ENCODE measurements at regions not wholly inside any gene's neighbourhood (a gene's known extent, or its start where the extent isn't known, plus 50 kb on each side); places are given as distances from the start of the nearest gene placed in this dataset.

GRCh38 chr2:226207671-226208070 lies 591.9 kb downstream of the IRS1 start:
- ATAC-seq (ENCODE audit: low FRiP score) (no peak), DNase-seq (no peak)
- H3K27ac ChIP-seq (ENCODE audit: low read depth in 1 of 2, low read length in 2 of 2): no peak overlapping the region
- intact Hi-C loops (cut with DNase I): no loop called here
- no peaks in the 10 kb centered on the region for H3K36me3 ChIP-seq (ENCODE audit: control insufficient read depth in 1 of 2, insufficient read depth in 2 of 2, low read length in 1 of 2)
- H3K9me3 ChIP-seq (ENCODE audit: control insufficient read depth, low read length): no peaks in the 10 kb centered on the region
- WGBS, 2 donors: 71 to 74% methylated on average over 5 of the region's 5 CpGs
- H3K27me3 ChIP-seq (ENCODE audit: control insufficient read depth in 1 of 2, insufficient read depth in 2 of 2, low read length in 1 of 2): no peaks in the 10 kb centered on the region
- H3K4me1 ChIP-seq (ENCODE audit: control insufficient read depth in 1 of 2, insufficient read depth in 2 of 2, low read length in 2 of 2): no peaks in the 10 kb centered on the region
- H3K4me3 ChIP-seq (ENCODE audit: low read length in 2 of 2): no peak overlapping the region

- Histone ChIP-seq H3K4me3 (ENCODE audit: low read length in 2 of 2) (no peak overlapping the region), H3K36me3 (ENCODE audit: control insufficient read depth in 1 of 2, insufficient read depth in 2 of 2, low read length in 1 of 2) (no peaks in the 10 kb centered on the region), H3K9me3 (ENCODE audit: control insufficient read depth, low read length) (no peaks in the 10 kb centered on the region), H3K4me1 (ENCODE audit: control insufficient read depth in 1 of 2, insufficient read depth in 2 of 2, low read length in 2 of 2) (no peaks in the 10 kb centered on the region), H3K27ac (ENCODE audit: low read depth in 1 of 2, low read length in 2 of 2) (no peak overlapping the region), H3K27me3 (ENCODE audit: control insufficient read depth in 1 of 2, insufficient read depth in 2 of 2, low read length in 1 of 2) (no peaks in the 10 kb centered on the region)
- intact Hi-C loops (cut with DNase I): no loop called here
- 86 to 94% methylated on average over 2 of the region's 2 CpGs for WGBS, 2 donors
- no peak for DNase-seq
- ATAC-seq (ENCODE audit: low FRiP score): no peak
Observed at GRCh38 chr2:226199555-226199954, 600.1 kb downstream of the IRS1 start.

DNA sequence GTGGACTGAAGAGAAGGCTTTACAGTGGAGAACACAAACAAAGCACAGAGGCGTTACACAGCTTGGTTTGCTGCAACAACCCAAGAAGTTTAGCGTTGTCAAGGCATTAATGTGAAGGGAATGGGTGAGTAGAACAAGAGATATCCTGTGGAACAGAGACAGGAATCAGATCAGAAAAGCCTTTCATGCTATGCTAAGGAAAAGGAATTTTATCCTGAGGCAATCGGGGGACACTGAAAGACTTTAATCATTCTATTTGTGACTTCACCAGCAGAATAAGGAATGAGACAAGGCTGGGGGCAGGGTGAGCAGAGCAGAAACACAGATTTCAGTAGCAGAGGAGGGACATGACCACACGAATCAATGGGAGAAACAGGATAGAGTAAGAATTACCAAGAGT lies 600.7 kb downstream of the IRS1 start:
- WGBS, 2 donors: 73 to 74% methylated on average over 4 of the region's 4 CpGs
- DNase-seq (no peak), ATAC-seq (ENCODE audit: low FRiP score) (no peak)
- Histone ChIP-seq H3K4me3 (ENCODE audit: low read length in 2 of 2) (no peak overlapping the region), H3K36me3 (ENCODE audit: control insufficient read depth in 1 of 2, insufficient read depth in 2 of 2, low read length in 1 of 2) (no peaks in the 10 kb centered on the region), H3K4me1 (ENCODE audit: control insufficient read depth in 1 of 2, insufficient read depth in 2 of 2, low read length in 2 of 2) (no peaks in the 10 kb centered on the region), H3K27me3 (ENCODE audit: control insufficient read depth in 1 of 2, insufficient read depth in 2 of 2, low read length in 1 of 2) (no peaks in the 10 kb centered on the region), H3K27ac (ENCODE audit: low read depth in 1 of 2, low read length in 2 of 2) (no peak overlapping the region), H3K9me3 (ENCODE audit: control insufficient read depth, low read length) (no peaks in the 10 kb centered on the region)
- intact Hi-C loops (cut with DNase I): no loop called here

DNA sequence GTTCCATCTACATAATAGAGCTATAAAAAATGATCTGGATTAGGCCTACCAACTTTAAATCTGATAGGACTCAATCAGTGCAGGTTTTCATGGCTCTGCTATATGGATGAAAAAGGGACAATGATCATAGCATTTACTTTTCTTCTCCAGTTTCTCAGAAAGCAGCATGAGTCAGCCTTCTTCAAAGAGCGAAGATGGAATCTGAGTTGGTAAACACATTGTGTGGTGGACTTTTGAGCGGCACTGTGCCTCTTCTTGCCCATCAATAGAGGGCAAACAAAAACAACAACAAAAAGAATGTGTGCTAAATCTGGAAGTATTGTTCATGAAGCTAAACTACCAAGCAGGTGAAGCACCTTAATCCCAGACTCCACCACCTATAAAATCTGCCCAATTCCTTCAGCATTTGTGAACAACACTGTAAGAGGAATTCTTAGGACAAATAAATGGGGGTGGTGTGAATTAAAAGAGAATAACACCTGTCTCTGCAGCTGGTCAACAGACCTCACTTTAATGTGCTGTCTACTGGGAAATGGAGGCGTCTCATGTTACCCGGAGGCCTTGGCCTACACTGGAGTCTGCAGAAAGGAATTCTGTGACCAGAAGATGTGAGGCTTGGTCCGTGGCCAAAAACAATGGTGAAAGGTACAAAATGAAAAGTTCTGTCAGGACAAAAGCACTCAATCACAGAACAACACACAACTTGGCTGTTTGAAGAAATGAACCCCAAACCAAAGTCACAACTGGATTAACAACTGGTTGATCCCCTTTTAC lies 609.0 kb downstream of the IRS1 start:
- DNase-seq: no peak

DNA sequence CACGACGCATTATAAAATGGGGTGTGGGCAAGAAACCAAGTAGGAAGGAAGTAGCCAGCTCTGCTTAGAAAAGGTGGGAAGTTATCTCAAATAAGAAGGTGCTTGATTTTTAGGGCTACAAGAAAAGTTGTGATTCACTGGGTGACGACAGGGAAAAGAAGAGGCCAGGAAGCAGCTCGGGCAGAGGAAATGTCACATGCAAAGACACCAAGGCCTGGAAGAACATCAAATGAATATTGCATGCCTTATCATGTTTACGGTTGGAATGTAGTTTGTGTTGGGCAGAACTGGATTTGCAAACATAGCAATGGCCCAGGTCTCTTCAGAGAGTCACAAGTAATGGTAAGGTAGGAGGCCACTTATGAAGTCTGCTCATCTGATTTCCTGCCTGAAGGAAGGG lies 610.6 kb downstream of the IRS1 start:
- intact Hi-C loops (cut with DNase I): no loop called here
- Histone ChIP-seq H3K27me3 (ENCODE audit: control insufficient read depth in 1 of 2, insufficient read depth in 2 of 2, low read length in 1 of 2) (no peaks in the 10 kb centered on the region), H3K4me1 (ENCODE audit: control insufficient read depth in 1 of 2, insufficient read depth in 2 of 2, low read length in 2 of 2) (peaks cover 3 to 10% of the 10 kb centered on the region in 2 donors), H3K9me3 (ENCODE audit: control insufficient read depth, low read length) (no peaks in the 10 kb centered on the region), H3K4me3 (ENCODE audit: low read length in 2 of 2) (no peak overlapping the region), H3K27ac (ENCODE audit: low read depth in 1 of 2, low read length in 2 of 2) (no peak overlapping the region), H3K36me3 (ENCODE audit: control insufficient read depth in 1 of 2, insufficient read depth in 2 of 2, low read length in 1 of 2) (no peaks in the 10 kb centered on the region)
- DNase-seq: no peak
- WGBS, 2 donors: 93 to 95% methylated on average over 5 of the region's 5 CpGs
- ATAC-seq (ENCODE audit: low FRiP score): no peak

More for the DNA sequence above, 609.0 kb downstream of the IRS1 start:
- no peak for ATAC-seq (ENCODE audit: low FRiP score)
- Histone ChIP-seq H3K4me1 (ENCODE audit: control insufficient read depth in 1 of 2, insufficient read depth in 2 of 2, low read length in 2 of 2) (peaks cover under 1 to 2% of the 10 kb centered on the region in 2 donors), H3K4me3 (ENCODE audit: low read length in 2 of 2) (no peak overlapping the region), H3K27ac (ENCODE audit: low read depth in 1 of 2, low read length in 2 of 2) (no peak overlapping the region), H3K9me3 (ENCODE audit: control insufficient read depth, low read length) (no peaks in the 10 kb centered on the region), H3K27me3 (ENCODE audit: control insufficient read depth in 1 of 2, insufficient read depth in 2 of 2, low read length in 1 of 2) (no peaks in the 10 kb centered on the region), H3K36me3 (ENCODE audit: control insufficient read depth in 1 of 2, insufficient read depth in 2 of 2, low read length in 1 of 2) (no peaks in the 10 kb centered on the region)
- intact Hi-C loops (cut with DNase I): no loop called here
- WGBS, 2 donors: 59 to 63% methylated on average over 5 of the region's 5 CpGs

- intact Hi-C loops (cut with DNase I): no loop called here
- Histone ChIP-seq H3K4me1 (ENCODE audit: control insufficient read depth in 1 of 2, insufficient read depth in 2 of 2, low read length in 2 of 2) (peaks cover 3 to 10% of the 10 kb centered on the region in 2 donors), H3K27ac (ENCODE audit: low read depth in 1 of 2, low read length in 2 of 2) (no peak overlapping the region), H3K4me3 (ENCODE audit: low read length in 2 of 2) (no peak overlapping the region), H3K27me3 (ENCODE audit: control insufficient read depth in 1 of 2, insufficient read depth in 2 of 2, low read length in 1 of 2) (no peaks in the 10 kb centered on the region), H3K9me3 (ENCODE audit: control insufficient read depth, low read length) (no peaks in the 10 kb centered on the region), H3K36me3 (ENCODE audit: control insufficient read depth in 1 of 2, insufficient read depth in 2 of 2, low read length in 1 of 2) (no peaks in the 10 kb centered on the region)
- WGBS, 2 donors: 30 to 32% methylated on average over 2 of the region's 2 CpGs
- DNase-seq (no peak), ATAC-seq (ENCODE audit: low FRiP score) (no peak)
Observed at GRCh38 chr2:226187616-226188015, 612.0 kb downstream of the IRS1 start.

- H3K4me1 ChIP-seq (ENCODE audit: control insufficient read depth in 1 of 2, insufficient read depth in 2 of 2, low read length in 2 of 2): peaks cover 3 to 10% of the 10 kb centered on the region in 2 donors
- no peak for ATAC-seq (ENCODE audit: low FRiP score)
- intact Hi-C loops (cut with DNase I): no loop called here
- no peaks in the 10 kb centered on the region for H3K27me3 ChIP-seq (ENCODE audit: control insufficient read depth in 1 of 2, insufficient read depth in 2 of 2, low read length in 1 of 2)
- H3K9me3 ChIP-seq (ENCODE audit: control insufficient read depth, low read length): no peaks in the 10 kb centered on the region
- WGBS, 2 donors: 80% methylated on average over 2 of the region's 2 CpGs
- no peak for DNase-seq
- H3K4me3 ChIP-seq (ENCODE audit: low read length in 2 of 2): no peak overlapping the region
- H3K27ac ChIP-seq (ENCODE audit: low read depth in 1 of 2, low read length in 2 of 2): no peak overlapping the region
- H3K36me3 ChIP-seq (ENCODE audit: control insufficient read depth in 1 of 2, insufficient read depth in 2 of 2, low read length in 1 of 2): no peaks in the 10 kb centered on the region
Observed at GRCh38 chr2:226187156-226187555, 612.5 kb downstream of the IRS1 start.

DNA sequence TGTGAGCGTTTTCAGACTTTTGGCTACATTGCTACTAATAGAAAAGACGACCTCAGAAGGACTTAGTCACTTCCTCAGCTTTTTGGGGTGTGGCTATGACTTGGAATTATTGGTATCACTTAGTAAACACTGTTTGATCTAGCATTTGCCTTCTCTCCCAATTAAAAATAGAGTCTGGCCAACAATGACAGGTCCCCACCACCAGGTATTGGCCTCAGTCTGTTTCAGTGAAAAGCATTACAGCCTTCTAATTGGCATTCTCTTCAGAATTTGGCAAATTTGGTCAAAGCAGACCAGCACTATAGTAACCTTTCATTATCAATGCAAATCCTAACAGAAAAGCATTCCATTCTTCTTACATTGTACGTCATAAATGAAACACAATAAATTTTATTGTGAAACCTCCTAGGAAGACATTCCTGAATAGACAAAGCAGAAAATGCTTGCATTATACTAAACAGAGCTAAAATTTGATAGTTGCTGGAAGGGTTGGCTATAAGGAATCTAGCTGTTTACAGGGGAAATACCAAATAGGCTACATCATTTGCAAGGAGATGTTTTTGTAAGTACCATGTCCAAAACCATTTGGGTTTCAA lies 613.9 kb downstream of the IRS1 start:
- WGBS, 2 donors: 0 to 2% methylated on average over 3 of the region's 3 CpGs
- H3K4me1 ChIP-seq (ENCODE audit: control insufficient read depth in 1 of 2, insufficient read depth in 2 of 2, low read length in 2 of 2): peaks cover 3 to 10% of the 10 kb centered on the region in 2 donors
- no peak overlapping the region for H3K4me3 ChIP-seq (ENCODE audit: low read length in 2 of 2)
- DNase-seq: no peak
- no peak overlapping the region for H3K27ac ChIP-seq (ENCODE audit: low read depth in 1 of 2, low read length in 2 of 2)
- no peaks in the 10 kb centered on the region for H3K9me3 ChIP-seq (ENCODE audit: control insufficient read depth, low read length)
- no peaks in the 10 kb centered on the region for H3K27me3 ChIP-seq (ENCODE audit: control insufficient read depth in 1 of 2, insufficient read depth in 2 of 2, low read length in 1 of 2)
- ATAC-seq (ENCODE audit: low FRiP score): no peak
- intact Hi-C loops (cut with DNase I): no loop called here
- H3K36me3 ChIP-seq (ENCODE audit: control insufficient read depth in 1 of 2, insufficient read depth in 2 of 2, low read length in 1 of 2): no peaks in the 10 kb centered on the region
